Kidney epithelial cell (primary cell): ENCODE measurements at regions not wholly inside any gene's neighbourhood (a gene's known extent, or its start where the extent isn't known, plus 50 kb on each side); places are given as distances from the start of the nearest gene placed in this dataset.

Experiments used
- DNase-seq: peaks from one replicate; pipeline ENCODE4 v3.0.0-alpha.2; 2010; ENCODE audit warnings: low read depth
- H3K27me3 ChIP-seq: 2 replicates; pipeline ENCODE4 v1.6.0; 2011; ENCODE audit warnings: low read length; ENCODE audit not compliant: control insufficient read depth, insufficient read depth
- H3K36me3 ChIP-seq: 2 replicates; pipeline ENCODE4 v1.5.1; 2011; ENCODE audit warnings: low read length; ENCODE audit not compliant: control insufficient read depth, insufficient read depth
- H3K4me3 ChIP-seq: 2 replicates; pipeline ENCODE4 v1.5.1; 2011; ENCODE audit warnings: low read depth, mild to moderate bottlenecking, control low read depth, low read length
- CTCF ChIP-seq: IDR thresholded peaks from 2 replicates; pipeline ENCODE4 v1.5.1; 2011; ENCODE audit warnings: mild to moderate bottlenecking, moderate library complexity, low read length, control low read depth, inconsistent platforms; ENCODE audit not compliant: insufficient read depth, poor library complexity, severe bottlenecking

- Histone ChIP-seq H3K27me3 (no peaks in the 10 kb centered on the region), H3K4me3 (no peak overlapping the region), H3K36me3 (no peaks in the 10 kb centered on the region)
- DNase-seq: no peak
- TF ChIP-seq CTCF: no peak
Observed at GRCh38 chr12:83185241-83185640, 498.5 kb downstream of the TMTC2 start.
